NCI-H1105 (cell line): ENCODE measurements at regions not wholly inside any gene's neighbourhood (a gene's known extent, or its start where the extent isn't known, plus 50 kb on each side); places are given as distances from the start of the nearest gene placed in this dataset.
"Not testable (repeated sequence)": the region's sequence is repeated elsewhere in the genome, so short reads cannot be mapped to it uniquely, and the experiment has no call there.

ENCODE experiments used
- DNase-seq: peaks from one replicate; lab custom pipeline; 2025; lab: John Stamatoyannopoulos, UW

- DNase-seq: no peak
These were observed 147.8 kb upstream of the KLF6 start for GRCh38 chr10:3932597-3933375.

- DNase-seq: no peak
These were observed 146.9 kb upstream of the KLF6 start for GRCh38 chr10:3931901-3932300.

- DNase-seq: no peak
These were observed 146.2 kb upstream of the KLF6 start for GRCh38 chr10:3931224-3931623.

DNA sequence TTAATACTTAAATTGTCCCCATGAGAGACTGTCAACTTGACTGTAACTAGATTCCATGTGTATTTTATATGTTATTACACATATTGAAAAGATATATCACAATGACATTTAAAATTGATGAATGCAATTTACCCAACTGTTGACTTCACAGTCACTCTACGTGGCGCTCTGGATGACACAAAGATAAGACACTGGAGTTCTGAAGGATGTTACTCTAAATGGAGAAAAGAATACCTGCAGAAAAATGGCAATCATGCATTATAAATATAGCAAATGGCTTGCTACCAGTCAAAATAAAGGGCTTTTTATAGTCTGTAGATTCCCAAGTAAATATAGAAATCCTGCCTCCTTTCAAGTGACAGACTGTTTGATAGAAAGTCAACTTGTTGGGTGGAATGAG, 143.6 kb upstream of the KLF6 start:
- no peak for DNase-seq

DNA sequence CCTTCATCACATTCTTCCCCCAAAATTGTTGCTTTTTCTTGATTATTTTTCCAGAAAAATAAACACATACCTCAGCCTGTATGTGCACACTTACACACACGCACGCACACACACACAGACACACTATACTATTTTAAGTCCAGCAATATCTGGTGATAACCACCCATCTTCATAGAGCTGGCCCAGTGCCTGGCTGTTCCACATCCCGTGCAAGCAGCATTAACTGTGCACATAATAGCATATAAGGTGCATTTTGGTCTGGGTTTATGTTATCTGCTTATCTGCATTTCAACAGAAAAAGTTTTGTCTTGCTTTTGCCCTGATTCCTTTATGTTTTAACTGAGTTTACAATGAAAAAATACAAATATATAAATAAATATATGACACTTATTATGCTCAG, 143.1 kb upstream of the KLF6 start:
- no peak for DNase-seq

DNA sequence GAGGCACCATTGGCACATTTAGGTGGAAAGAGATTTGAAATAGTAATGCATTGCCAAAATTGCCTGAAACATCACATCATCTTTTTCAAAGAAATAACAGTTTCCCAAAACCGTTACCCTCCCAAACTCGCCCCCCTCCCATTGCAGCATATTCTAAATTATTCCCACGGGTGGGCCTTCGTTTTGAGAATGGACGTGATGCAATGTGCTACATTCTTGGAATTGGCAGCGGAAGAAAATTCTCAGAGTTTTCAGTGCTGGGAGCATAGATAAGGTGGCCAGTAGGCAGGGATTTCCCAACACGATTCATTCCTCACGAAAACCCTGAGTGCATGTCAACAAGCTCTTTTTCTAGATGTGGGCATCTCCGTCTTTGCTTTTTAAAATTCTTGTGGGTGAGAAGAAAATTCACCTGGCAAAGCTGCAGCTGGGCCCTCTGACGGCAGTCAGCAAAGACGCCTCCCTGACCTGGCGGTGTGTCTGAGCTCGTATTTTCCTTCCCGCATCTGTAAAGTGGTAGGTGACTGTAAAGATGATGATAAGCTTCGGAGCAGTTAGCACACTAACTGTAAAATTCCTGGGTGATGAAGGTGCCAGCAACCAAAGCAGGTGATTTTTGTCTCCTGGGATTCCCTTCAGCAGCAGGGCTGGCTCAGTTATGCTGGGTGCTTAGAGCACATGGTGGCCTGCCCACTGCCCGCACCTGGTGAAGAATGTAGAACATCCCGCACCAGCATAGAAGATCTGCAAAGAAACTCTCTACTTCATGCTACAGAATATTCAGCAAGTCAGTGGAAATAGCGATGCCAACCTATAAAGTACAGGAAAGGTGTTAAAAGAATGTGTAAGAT, 141.9 kb upstream of the KLF6 start:
- no peak for DNase-seq

DNA sequence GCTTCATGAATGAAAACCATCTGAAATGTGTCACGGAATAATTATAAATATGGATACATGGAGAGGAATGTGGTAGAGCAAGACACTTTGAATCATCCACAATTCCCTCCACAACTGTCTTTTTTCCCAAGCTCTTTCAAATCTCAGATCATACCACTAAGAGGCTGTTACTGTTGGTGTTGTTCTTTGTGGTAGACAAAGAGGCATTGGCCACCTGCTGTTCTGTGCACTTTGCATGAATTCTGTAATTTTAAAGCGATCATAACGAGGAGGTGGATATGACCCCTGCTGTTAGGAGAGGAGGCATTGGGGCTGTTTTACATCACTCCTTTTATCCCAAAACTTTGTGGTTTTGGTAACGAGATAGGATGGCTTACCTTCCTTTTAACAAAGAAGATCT, 141.2 kb upstream of the KLF6 start:
- DNase-seq: no peak

DNA sequence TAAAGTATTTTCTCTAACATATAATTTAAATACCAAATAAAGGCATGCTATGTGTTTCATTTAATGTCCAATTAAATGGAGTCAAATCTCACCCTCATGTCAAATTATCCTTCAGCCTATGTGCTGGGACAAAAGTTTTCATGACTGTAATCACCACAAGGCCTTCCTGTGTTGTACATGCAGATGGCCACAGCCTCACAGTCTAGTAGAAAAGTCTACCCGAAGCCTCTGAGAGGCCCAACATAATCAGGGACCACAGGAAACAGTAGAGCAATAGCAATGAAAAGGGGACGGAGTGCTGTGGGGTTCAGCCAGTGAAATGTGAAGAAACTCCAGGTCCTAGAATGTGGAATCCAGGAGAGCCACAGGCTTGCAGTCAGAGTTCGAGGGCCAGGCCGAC, 140.2 kb upstream of the KLF6 start:
- DNase-seq: no peak

DNA sequence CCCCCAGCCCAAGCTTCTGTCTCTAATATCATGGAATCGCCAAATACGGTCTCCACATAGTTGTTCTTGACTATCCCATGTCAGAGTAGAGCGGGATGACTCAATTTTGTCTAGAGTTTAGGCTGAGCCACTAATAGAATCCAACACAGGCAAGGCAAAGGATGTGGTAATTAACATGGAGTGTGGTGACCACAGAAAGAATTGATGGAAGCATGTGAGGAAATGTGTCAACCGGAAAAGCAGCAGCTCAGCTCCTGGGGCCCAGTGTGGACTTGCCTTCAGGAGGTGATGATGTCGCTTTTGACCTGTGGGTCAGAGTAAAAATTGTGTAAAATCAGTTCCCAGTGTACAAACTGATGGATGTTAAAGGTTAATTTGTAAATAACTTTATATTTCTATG, 139.3 kb upstream of the KLF6 start:
- DNase-seq: no peak

- DNase-seq: no peak
These were observed 138.0 kb upstream of the KLF6 start for GRCh38 chr10:3923033-3923432.

DNA sequence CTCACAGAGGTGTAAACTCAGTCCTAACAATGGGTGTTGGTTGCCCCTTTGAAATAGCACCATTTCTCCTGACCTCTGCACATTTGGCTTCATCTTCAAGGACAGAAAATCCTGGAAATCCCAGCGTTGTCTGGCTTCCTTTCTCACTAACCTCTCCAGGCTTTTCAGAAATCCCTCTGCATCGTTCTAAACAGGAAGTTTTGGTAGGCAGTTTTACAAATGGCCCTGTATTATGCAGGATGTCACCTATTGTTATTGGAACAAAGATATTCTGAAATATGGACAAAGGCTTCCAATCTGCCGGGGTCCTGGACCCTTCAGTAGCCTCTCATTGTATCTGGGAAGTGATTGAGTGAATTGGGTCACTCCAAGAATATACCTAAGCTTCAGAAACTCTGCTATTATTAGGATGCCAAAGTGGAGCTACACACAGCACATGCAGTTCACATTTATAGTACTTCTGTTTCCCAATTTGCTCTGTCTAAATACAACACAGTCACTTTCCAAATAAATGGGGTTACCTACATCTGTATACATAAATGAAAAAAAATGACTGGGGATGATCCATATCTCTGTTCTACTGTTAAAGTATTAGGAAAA, 134.8 kb upstream of the KLF6 start:
- no peak for DNase-seq

DNA sequence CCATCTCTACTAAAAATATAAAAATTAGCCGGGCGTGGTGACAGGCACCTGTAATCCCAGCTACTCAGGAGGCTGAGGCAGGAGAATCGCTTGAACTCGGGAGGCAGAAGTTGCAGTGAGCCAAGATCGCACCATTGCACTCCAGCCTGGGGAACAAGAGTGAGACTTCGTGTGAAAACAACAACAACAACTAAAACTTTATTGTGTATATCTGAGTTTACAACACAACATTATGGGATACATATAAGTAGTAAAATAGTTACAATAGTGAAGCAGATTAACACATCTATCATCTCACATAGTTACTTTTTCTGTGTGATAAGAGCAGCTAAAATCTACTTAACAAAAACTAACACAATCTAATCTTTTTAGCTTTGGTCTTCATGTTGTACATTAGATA, 132.4 kb upstream of the KLF6 start:
- not testable (repeated sequence) for DNase-seq

DNA sequence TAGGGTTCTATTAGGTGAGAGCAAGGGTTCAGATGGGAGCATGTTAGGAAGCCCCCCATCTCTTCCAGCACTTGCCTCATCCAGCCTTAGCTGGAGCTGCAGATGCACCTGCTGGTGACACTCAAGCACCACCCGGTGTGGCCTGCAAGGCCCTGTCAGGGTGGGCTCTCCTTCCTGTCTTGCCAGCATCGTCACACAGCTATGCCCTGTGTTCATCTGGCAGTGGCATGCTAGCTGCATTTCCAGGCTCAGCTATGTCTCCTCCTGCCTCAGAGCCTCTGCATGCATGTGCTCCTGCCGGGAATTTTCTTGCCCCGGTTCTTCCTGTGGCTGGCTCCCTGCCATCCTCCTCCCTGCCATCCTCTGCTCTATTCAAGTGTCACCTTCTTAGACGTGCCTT, 129.7 kb upstream of the KLF6 start:
- DNase-seq: no peak

- DNase-seq: no peak
These were observed 126.9 kb upstream of the KLF6 start for GRCh38 chr10:3911713-3912442.

DNA sequence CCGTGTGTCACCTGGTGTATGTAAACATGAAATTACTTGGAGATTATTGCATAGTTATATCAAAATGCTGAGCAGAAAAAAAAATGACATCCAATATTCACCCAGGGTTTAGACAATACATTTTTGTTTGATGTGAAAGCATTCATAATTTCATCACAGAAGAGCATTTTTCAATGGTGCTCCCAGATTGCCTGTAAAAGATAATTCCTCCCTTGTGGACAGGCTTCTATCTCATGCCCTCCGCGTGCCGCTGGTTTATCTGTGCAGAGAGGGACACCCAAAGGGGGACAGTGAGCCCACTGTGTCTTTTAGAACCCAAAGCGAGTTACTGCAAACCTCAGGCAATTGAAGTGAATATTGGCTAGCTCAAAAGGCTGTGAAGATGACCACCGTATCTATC, 126.2 kb upstream of the KLF6 start:
- DNase-seq: no peak

GRCh38 chr10:3909339-3909738, 124.3 kb upstream of the KLF6 start:
- no peak for DNase-seq

GRCh38 chr10:3908183-3908582, 123.2 kb upstream of the KLF6 start:
- no peak for DNase-seq

- no peak for DNase-seq
These were observed 122.5 kb upstream of the KLF6 start for GRCh38 chr10:3907514-3907913.

- DNase-seq: no peak
These were observed 121.6 kb upstream of the KLF6 start for GRCh38 chr10:3906511-3907111.

DNA sequence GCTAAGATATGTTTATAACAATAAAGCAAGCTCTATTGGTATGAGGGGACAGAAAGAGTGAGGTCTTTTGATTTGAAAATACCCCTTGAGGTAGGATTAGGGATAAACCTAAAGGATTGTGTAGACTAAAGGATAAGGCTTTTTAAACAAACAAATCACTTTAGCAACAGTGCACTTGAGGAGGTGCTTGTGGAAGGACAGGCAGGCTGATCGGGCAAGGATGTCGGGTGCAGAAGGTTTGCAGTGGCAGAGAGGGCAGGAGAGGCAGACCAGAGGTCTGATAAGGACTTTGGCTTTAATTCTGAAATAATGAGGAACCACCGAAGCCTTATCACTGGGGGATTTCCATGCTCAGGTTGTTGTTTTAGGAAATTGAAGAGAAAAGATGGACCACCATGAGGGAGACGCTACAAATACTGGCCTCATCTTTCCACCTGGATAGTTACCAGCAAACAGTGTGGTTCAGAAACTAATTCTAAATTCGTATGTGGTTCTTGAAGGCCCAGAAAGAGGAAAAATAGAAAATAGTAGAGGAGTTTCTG, 119.5 kb upstream of the KLF6 start:
- DNase-seq: no peak

DNA sequence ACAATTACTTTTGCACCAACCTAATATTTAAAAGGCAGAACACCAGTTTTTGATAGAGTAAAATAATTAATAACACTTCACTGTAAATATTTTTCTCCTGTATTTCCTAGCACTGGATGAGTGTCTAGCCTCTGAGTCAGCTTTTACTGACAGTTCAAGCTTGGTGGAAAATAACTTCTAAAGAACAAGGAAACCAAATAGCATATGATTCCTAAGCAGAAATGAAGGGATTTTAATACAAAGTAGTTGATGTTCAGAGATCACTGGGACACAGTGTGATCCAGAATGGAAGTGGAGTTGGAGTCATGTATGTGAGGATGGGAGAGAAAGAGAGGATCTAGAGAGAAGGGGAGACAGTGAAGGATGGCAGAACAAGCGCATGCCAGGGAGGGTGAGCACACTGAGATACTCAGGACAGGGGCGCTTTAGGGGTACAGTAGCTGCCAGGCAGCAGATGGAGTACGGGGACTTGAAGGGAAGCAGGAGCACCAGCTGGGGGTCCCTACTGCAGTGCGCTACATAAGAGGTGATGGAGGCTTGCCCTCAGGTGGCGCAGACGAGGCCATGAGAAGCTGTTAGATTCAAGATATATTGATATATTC, 117.9 kb upstream of the KLF6 start:
- DNase-seq: no peak
